ENCODE measurements at regions not wholly inside any gene's neighbourhood (a gene's known extent, or its start where the extent isn't known, plus 50 kb on each side); places are given as distances from the start of the nearest gene placed in this dataset.

DNA sequence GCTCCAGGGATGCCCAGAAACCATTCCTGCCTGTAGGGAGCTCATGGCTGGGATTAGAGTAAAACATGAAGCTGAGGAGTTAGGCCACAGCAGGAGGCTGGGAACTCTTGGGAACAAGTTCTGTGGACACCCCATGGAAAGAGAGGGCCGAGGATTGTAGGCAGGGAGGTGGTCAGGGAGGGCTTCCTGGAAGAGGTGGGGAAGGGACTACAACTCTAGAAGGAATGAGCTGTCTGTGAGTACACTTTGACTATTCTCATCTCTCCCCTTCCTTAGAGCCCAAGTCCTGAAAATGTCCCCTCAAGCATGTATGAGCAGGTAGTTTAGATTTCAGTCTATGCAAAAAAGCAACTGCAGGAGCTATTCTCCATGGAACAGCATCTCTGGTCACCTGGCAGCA lies 139.9 kb upstream of the GLI2 start:
- TF ChIP-seq, protein P1, sequence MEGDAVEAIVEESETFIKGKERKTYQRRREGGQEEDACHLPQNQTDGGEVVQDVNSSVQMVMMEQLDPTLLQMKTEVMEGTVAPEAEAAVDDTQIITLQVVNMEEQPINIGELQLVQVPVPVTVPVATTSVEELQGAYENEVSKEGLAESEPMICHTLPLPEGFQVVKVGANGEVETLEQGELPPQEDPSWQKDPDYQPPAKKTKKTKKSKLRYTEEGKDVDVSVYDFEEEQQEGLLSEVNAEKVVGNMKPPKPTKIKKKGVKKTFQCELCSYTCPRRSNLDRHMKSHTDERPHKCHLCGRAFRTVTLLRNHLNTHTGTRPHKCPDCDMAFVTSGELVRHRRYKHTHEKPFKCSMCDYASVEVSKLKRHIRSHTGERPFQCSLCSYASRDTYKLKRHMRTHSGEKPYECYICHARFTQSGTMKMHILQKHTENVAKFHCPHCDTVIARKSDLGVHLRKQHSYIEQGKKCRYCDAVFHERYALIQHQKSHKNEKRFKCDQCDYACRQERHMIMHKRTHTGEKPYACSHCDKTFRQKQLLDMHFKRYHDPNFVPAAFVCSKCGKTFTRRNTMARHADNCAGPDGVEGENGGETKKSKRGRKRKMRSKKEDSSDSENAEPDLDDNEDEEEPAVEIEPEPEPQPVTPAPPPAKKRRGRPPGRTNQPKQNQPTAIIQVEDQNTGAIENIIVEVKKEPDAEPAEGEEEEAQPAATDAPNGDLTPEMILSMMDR (conservative IDR thresholded peaks at IDR 0.05; ENCODE audit: low read depth, low read length) = no peak
- no peak for TF ChIP-seq EZH2 (IDR thresholded peaks at IDR 0.05; ENCODE audit: low read length, unreplicated experiment)
- no peak for TF ChIP-seq EZH2phosphoT487 (IDR thresholded peaks at IDR 0.05; ENCODE audit: borderline replicate concordance, low read length)
- DNase-seq (no peak), ATAC-seq (no peak)
- no peak overlapping the region for H2AFZ ChIP-seq (ENCODE audit: low read length)
- no peak overlapping the region for H3K4me3 ChIP-seq (ENCODE audit: low read length)
- no peak overlapping the region for H3K4me2 ChIP-seq (ENCODE audit: low read length)
- H3K79me2 ChIP-seq (ENCODE audit: low read length) = no peaks in the 10 kb centered on the region
- H3K4me1 ChIP-seq (ENCODE audit: insufficient read depth, low read length) = no peaks in the 10 kb centered on the region
- H3K9me2 ChIP-seq (replicated peaks; ENCODE audit: low read length) = no peaks in the 10 kb centered on the region
- no peaks in the 10 kb centered on the region for H3F3A ChIP-seq (ENCODE audit: low read length, unreplicated experiment)
- CTCF ChIA-PET = no interaction called here
- H4K20me1 ChIP-seq (ENCODE audit: low read length) = no peaks in the 10 kb centered on the region
- no peak overlapping the region for H3K27ac ChIP-seq (ENCODE audit: low read length)
- no peaks in the 10 kb centered on the region for H3K9me3 ChIP-seq (ENCODE audit: low read length)
- no TSS peak for BruUV-seq (replicated peaks)
- POLR2A ChIA-PET (ENCODE audit: unreplicated experiment) = no interaction called here
- H3K36me3 ChIP-seq (ENCODE audit: low read depth, low read length) = no peaks in the 10 kb centered on the region
- intact Hi-C loops (cut with micrococcal nuclease) = no loop called here
- H3K27me3 ChIP-seq (ENCODE audit: low read length) = no peaks in the 10 kb centered on the region
- H3K9ac ChIP-seq (ENCODE audit: low read length) = no peak overlapping the region

DNA sequence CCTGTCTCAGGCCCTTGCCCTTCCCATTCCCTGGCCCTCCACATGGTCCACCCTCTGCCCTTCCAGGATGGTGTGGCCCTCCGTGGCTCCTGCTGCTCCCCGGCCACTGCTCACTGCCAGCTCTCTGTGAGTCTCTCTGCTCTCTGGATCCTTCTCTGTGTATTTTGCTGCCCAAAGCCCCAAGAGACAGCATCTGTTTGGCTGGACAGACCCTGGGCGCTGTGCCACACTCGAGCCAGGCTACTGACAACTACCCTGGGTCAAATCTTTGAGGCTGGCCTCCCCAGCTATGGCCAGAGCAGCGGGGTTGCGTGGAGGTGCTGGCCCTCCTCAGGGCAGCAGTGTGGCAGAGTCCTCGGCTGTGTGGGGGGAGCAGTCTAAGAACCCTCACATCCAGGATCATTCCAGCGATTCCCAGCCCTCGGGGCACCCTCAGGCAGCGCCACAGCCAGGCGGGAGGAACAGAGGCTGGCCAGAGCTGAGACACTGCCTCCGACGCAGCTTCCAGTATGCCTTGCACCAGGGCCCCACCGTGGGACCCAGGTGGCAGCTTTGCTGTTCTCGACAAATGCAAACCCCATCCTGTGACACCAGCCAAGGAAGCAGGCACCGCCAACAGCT lies 139.4 kb upstream of the GLI2 start:
- DNase-seq (no peak), ATAC-seq (no peak)
- Histone ChIP-seq H3K27me3 (ENCODE audit: low read length) (no peaks in the 10 kb centered on the region), H3K4me3 (ENCODE audit: low read length) (no peak overlapping the region), H3K36me3 (ENCODE audit: low read depth, low read length) (no peaks in the 10 kb centered on the region), H3K9ac (ENCODE audit: low read length) (no peak overlapping the region), H3K9me2 (replicated peaks; ENCODE audit: low read length) (no peaks in the 10 kb centered on the region), H3K4me1 (ENCODE audit: insufficient read depth, low read length) (no peaks in the 10 kb centered on the region), H3F3A (ENCODE audit: low read length, unreplicated experiment) (no peaks in the 10 kb centered on the region), H3K9me3 (ENCODE audit: low read length) (no peaks in the 10 kb centered on the region), H3K4me2 (ENCODE audit: low read length) (no peak overlapping the region), H3K27ac (ENCODE audit: low read length) (no peak overlapping the region), H3K79me2 (ENCODE audit: low read length) (no peaks in the 10 kb centered on the region), H2AFZ (ENCODE audit: low read length) (no peak overlapping the region), H4K20me1 (ENCODE audit: low read length) (no peaks in the 10 kb centered on the region)
- no peak for TF ChIP-seq EZH2 (IDR thresholded peaks at IDR 0.05; ENCODE audit: low read length, unreplicated experiment)
- TF ChIP-seq EZH2phosphoT487 (IDR thresholded peaks at IDR 0.05; ENCODE audit: borderline replicate concordance, low read length) = no peak
- TF ChIP-seq, protein P1 (conservative IDR thresholded peaks at IDR 0.05; ENCODE audit: low read depth, low read length) = no peak
- ChIA-PET CTCF (no interaction called here), POLR2A (ENCODE audit: unreplicated experiment) (no interaction called here)
- no TSS peak for BruUV-seq (replicated peaks)
- intact Hi-C loops (cut with micrococcal nuclease) = no loop called here

DNA sequence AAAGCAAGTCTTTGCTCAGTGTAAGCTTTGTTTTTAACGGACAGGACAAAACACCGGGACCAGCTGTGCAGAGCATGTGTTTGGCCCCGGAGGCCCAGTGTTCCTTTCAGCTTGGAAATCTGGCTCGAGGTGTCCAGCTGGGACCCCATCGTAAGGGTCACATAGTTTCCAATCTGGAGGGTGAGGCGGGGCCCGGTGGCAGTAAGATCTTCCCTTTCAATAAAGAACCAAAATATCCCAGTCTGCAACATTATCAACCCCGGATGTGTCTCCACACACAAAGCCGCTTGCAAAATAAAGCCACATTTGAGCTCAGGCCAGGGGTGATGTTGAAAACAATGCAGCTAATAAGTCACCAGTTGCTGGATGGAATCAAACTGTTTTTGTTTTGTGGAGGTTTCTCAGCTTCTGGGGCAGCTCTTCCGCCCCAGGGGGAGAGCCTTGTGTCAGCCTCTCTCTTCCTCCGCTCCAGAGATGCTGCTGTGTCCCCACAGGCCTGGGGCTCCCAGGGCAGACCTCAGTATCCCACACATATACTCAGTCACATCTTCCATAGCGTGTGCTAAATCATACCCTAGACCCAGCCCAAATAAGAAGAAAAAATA lies 138.6 kb upstream of the GLI2 start:
- BruUV-seq (replicated peaks) = no TSS peak
- ChIA-PET CTCF (no interaction called here), POLR2A (ENCODE audit: unreplicated experiment) (no interaction called here)
- intact Hi-C loops (cut with micrococcal nuclease) = no loop called here
- TF ChIP-seq EZH2phosphoT487 (IDR thresholded peaks at IDR 0.05; ENCODE audit: borderline replicate concordance, low read length) (no peak), EZH2 (IDR thresholded peaks at IDR 0.05; ENCODE audit: low read length, unreplicated experiment) (no peak)
- TF ChIP-seq, protein P1 (conservative IDR thresholded peaks at IDR 0.05; ENCODE audit: low read depth, low read length) = no peak
- no peaks in the 10 kb centered on the region for H3K4me1 ChIP-seq (ENCODE audit: insufficient read depth, low read length)
- no peaks in the 10 kb centered on the region for H3K9me3 ChIP-seq (ENCODE audit: low read length)
- no peak overlapping the region for H3K27ac ChIP-seq (ENCODE audit: low read length)
- no peak overlapping the region for H3K4me3 ChIP-seq (ENCODE audit: low read length)
- no peaks in the 10 kb centered on the region for H3K9me2 ChIP-seq (replicated peaks; ENCODE audit: low read length)
- H3F3A ChIP-seq (ENCODE audit: low read length, unreplicated experiment) = no peaks in the 10 kb centered on the region
- no peak overlapping the region for H3K4me2 ChIP-seq (ENCODE audit: low read length)
- H2AFZ ChIP-seq (ENCODE audit: low read length) = no peak overlapping the region
- ATAC-seq (no peak), DNase-seq (no peak)
- no peaks in the 10 kb centered on the region for H3K27me3 ChIP-seq (ENCODE audit: low read length)
- no peak overlapping the region for H3K9ac ChIP-seq (ENCODE audit: low read length)
- H3K36me3 ChIP-seq (ENCODE audit: low read depth, low read length) = no peaks in the 10 kb centered on the region
- H4K20me1 ChIP-seq (ENCODE audit: low read length) = no peaks in the 10 kb centered on the region
- no peaks in the 10 kb centered on the region for H3K79me2 ChIP-seq (ENCODE audit: low read length)

Measured in PC-3 (cell line).